NCI-H1105 treated with DMSO at 0.1 percent for 48 hours (cell line): ENCODE measurements at regions not wholly inside any gene's neighbourhood (a gene's known extent, or its start where the extent isn't known, plus 50 kb on each side); places are given as distances from the start of the nearest gene placed in this dataset.

Source experiments
- DNase-seq: peaks from one replicate; lab custom pipeline; 2025; lab: John Stamatoyannopoulos, UW

GRCh38 chr10:3464760-3465405 is 292.3 kb upstream of the PITRM1 start:
- no peak for DNase-seq

GRCh38 chr10:3460420-3461128 is 288.0 kb upstream of the PITRM1 start:
- DNase-seq: peak; percentile 50

GRCh38 chr10:3455385-3456334 is 283.1 kb upstream of the PITRM1 start:
- DNase-seq: no peak

DNA sequence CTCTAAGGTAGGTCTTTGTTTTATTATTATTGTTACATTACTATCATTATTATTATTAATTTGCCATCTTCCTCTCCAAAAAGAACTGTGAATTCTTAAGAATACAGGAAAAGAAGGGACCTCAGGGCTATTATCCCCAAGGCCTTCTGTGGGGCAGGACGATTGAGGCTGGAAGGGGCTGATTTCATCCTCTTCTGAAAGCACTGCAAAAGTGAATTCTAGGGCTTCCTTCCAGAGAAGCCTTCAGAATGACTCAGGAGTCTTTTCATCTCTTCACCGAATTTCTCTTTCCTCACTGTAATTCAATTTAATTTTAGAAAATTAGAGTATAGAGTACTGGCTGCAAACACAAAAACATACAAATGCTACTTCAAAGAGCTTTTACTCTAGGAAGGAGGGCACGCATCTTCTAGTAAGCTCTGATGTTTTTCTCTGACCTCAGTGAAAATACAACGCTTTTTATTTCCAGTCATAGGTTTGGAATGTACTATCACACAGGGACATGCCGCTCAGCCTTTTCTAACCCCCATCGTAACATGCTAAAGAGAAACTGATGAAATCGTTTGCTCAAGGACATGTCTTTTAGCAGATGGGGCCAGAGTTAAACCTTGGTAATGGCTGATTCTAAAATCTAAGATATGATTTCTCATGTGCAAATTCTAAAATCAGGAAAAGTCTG is 280.2 kb upstream of the PITRM1 start:
- DNase-seq: no peak

DNA sequence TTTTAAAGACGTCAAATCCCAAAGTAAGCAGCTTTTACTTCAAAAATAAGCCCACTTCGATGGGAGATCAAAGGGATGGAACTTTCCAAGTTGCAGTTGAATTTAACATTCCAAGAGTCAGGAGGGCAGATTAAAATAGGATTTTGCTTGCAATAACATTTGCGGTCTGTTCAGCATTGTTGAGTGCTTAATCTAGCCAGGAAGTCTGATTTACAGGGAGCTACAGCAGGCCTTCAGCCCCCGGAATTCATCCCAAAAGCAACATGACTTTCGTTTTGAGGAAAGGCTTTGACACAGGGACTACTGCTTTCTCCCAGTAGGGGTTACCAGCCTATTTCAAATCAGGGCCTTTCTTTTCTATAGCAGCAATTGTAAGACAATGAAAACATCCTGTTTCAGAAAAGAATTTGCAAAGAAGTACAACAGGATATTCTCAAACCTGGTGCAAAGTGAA is 279.6 kb upstream of the PITRM1 start:
- no peak for DNase-seq

DNA sequence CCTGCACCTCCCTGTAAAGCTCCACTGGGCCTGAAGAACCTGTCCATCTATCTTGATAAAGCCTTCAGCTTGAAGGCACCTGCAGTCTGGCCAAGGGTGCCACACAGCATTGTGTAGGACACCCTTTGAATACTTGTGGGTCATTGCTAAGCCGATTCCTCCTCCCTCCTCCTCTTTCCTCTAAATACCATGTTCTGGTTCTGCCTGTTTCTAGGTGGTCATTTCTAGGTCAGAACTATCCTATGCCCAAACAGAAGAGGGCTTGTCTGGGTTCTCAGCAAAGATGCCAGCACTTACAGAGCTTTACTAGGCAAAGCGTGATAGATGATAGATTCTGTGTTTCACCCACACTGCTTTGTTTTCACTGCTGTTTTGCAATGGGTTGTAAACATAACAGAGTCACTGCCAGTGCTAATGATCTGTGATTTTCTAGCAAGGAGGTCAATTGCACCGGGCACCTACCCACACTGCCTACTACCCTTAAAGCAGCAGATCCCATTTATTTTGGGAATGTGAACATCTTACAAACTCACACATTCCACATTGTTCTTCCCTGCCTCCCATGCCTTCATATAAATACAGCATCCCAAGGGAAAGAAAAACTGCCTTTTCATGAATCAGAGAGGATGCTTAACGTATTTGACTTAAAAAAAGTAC is 279.1 kb upstream of the PITRM1 start:
- no peak for DNase-seq

DNA sequence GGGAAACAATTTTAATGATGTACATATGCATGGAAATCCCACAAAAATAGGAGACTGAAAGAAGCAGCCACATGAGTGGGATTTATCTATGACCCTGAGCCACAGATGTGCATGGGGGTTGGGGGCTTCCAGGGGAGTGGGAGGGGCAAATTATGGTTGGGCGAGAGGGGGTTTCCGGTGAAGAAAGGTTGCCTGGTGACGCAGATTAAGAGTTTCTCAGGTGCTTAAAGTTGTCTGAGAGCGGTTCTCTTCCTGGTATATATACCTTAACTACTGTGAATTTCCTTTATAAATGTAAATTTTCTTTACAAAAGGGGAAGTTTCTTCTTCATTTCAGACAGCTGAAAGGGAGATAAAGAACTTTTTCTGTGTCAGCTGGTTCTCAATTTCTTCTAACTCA is 273.6 kb upstream of the PITRM1 start:
- no peak for DNase-seq

- DNase-seq: no peak
Observed at GRCh38 chr10:3445648-3446047, 273.1 kb upstream of the PITRM1 start.

DNA sequence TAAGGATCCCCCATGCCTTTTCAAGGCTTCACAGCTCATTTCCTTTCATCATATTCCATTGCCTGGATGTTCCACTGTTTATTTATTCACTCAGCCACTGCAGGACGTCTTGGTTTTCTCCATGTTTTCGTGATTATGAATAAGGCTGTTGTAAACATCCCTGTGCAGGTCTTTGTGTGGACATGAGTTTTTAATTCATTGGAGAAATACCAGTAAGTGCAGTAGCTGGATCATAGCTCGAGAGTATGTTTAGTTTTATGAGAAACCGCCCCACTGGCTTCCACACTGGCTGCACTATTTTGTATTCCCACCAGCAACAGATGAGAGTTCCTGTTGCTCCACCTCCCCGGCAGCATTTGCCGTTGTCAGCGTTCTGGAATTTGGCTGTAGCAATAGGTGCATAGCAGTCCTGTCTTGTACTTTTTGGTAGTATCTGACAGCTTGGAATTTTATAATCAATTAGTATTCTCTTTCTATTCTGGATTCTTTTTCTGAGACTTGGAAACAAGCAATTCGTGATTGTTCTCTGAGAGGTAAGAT is 269.9 kb upstream of the PITRM1 start:
- DNase-seq: no peak

- no peak for DNase-seq
Observed at GRCh38 chr10:3439183-3439582, 266.6 kb upstream of the PITRM1 start.

DNA sequence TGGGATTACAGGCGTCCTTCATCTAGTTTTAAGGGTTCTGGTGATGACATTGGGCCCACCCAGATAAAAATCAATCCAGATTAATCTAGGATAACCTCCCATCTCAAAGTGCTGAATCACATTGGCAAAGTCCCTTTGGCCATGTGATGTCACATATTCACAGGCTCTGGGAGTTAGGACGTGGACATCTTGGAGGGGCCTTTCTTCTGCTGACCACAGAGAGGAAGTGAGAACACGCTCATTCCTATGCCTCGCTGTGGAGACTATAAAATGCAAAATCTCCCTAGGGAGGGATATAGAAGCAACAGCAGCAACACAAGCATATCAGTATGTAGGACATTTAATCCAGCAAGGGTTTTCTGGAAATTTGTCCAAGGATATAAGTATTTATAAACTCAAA is 266.0 kb upstream of the PITRM1 start:
- no peak for DNase-seq

- no peak for DNase-seq
Observed at GRCh38 chr10:3435671-3436070, 263.1 kb upstream of the PITRM1 start.

DNA sequence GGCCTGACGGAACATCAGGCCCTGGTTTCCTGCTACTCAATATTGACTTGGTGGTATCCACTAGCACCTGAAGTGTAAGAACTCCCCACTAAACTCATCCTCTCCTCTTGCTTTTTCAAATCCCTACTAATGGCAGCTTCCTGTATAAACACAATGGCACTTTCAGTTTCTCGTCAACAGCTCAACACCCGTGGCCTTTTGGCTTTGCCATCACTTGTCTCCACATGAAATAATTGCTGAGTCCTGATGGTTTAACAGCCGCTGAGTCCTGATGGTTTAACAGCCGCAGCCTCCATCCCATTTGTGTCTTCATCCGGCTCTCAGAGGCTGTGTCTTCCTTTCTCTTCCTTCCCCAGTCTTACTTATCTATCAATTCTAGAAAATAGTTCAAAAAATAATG is 261.4 kb upstream of the PITRM1 start:
- no peak for DNase-seq

GRCh38 chr10:3433131-3433530 is 260.5 kb upstream of the PITRM1 start:
- no peak for DNase-seq

- DNase-seq: no peak
Observed at GRCh38 chr10:3432081-3432825, 259.7 kb upstream of the PITRM1 start.

- no peak for DNase-seq
Observed at GRCh38 chr10:3430501-3430900, 257.9 kb upstream of the PITRM1 start.

DNA sequence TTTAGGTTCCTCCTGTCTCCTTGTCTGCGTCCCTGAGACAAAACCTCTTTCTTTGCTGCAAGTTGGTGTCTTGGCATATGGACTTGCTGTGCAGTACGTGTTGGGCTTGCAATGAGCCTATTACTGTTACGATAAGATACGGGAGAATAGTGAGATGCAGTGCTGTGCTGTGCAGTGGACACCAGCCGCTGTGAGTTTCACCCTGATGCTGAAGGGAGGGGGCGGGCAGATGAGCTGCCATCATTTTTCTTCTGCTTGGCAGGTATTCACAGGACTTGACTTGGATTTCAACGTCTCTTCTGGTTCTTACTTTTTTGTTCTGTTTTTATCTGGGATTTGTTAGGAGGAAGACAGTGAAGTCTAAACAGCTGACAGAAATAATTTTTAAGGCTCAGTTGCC is 257.1 kb upstream of the PITRM1 start:
- no peak for DNase-seq

GRCh38 chr10:3428826-3429225 is 256.2 kb upstream of the PITRM1 start:
- DNase-seq: no peak

DNA sequence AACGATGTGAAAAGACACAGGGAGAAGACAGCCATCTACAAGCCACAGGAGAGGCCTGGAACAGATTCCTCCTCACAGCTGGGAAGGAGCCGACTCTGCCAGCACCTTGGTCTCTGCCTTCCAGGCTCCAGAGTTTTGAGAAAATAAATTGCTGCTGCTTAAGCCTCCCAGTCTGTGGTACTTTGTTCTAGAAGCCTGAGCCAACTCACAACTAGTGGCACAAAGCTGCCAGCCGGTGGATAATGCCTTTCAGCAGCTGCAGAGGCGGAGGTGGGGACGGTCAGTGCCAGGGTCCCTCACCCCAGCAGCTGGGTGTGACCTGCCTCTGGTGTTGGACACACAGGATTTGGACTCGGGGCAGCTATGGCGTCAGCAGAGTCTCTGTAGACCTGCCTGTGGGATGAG is 255.4 kb upstream of the PITRM1 start:
- no peak for DNase-seq

DNA sequence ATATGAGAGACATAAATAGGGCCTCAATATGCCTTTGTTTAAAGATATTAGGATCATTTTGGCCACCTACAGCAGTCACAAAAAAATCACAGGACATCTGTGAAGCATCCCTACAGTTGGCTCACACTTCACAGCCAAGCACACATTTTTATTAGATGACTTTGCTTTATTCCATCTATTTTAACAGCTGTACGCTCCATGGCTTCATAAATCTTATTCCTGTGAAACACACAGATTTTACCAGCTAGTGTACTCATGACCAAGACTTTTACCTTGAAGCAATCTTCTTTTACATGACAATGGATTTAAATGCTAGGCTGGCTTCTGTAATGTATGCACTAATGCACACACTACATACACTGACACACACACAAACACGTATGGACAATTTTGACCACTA is 254.8 kb upstream of the PITRM1 start:
- DNase-seq: no peak
